Smooth muscle cell (in vitro differentiated cells): ENCODE measurements at regions not wholly inside any gene's neighbourhood (a gene's known extent, or its start where the extent isn't known, plus 50 kb on each side); places are given as distances from the start of the nearest gene placed in this dataset.

ENCODE experiments used
- DNase-seq: peaks from one replicate; lab custom pipeline; 2025; ENCODE audit not compliant: unreplicated experiment; lab: John Stamatoyannopoulos, UW
- H2AFZ ChIP-seq: fragments of 200-600 bp; sonication (generic); 2 replicates; pipeline ENCODE4 v1.6.0; 2016; ENCODE audit warnings: antibody characterized with exemption, low read depth, mild to moderate bottlenecking
- H3F3A ChIP-seq: fragments of 200-600 bp; sonication (generic); 2 replicates; pipeline ENCODE4 v1.6.0; 2017; ENCODE audit warnings: antibody characterized with exemption, low read depth
- H3K27ac ChIP-seq: fragments of 200-600 bp; sonication (generic); 2 replicates; pipeline ENCODE4 v1.5.1; 2016; ENCODE audit warnings: low read depth, mild to moderate bottlenecking
- H3K27me3 ChIP-seq: fragments of 200-600 bp; sonication (generic); 2 replicates; pipeline ENCODE4 v1.6.1; 2016; ENCODE audit warnings: low read depth, mild to moderate bottlenecking
- H3K36me3 ChIP-seq: fragments of 200-600 bp; sonication (generic); 2 replicates; pipeline ENCODE4 v1.5.1; 2016; ENCODE audit warnings: low read depth
- H3K4me1 ChIP-seq: fragments of 200-600 bp; sonication (generic); 2 replicates; pipeline ENCODE4 v1.5.1; 2016; ENCODE audit warnings: low read depth
- H3K4me2 ChIP-seq: fragments of 200-600 bp; sonication (generic); 2 replicates; pipeline ENCODE4 v1.6.0; 2016; ENCODE audit warnings: mild to moderate bottlenecking
- H3K4me3 ChIP-seq: fragments of 200-600 bp; sonication (generic); 2 replicates; pipeline ENCODE4 v1.5.1; 2016; ENCODE audit warnings: mild to moderate bottlenecking
- H3K79me2 ChIP-seq: fragments of 200-600 bp; sonication (generic); 2 replicates; pipeline ENCODE4 v1.6.0; 2016; ENCODE audit warnings: low read depth, mild to moderate bottlenecking
- H3K9ac ChIP-seq: fragments of 200-600 bp; sonication (generic); 2 replicates; pipeline ENCODE4 v1.6.0; 2016; ENCODE audit warnings: low read depth
- H3K9me3 ChIP-seq: fragments of 200-600 bp; sonication (generic); replicated peaks from 2 replicates; pipeline ENCODE4 v1.5.1; 2016; ENCODE audit warnings: low read depth
- H4K20me1 ChIP-seq: fragments of 200-600 bp; sonication (generic); 2 replicates; pipeline ENCODE4 v1.6.0; 2016; ENCODE audit warnings: low read depth
- WGBS: methylation state at CpG from one replicate; pipeline ENCODE4 v1.1.7; 2016; ENCODE audit warnings: low lambda C conversion rate; 5-methylcytosine and 5-hydroxymethylcytosine counted together
- TF ChIP-seq, protein P1 (sequence below): fragments of 200-600 bp; sonication (generic); IDR thresholded peaks from 2 replicates; pipeline ENCODE4 v1.5.1; 2017; ENCODE audit warnings: borderline replicate concordance, mild to moderate bottlenecking, antibody characterized with exemption; ENCODE audit not compliant: insufficient read depth, poor library complexity, severe bottlenecking

- Histone ChIP-seq H3K36me3 (no peaks in the 10 kb centered on the region), H3K9ac (no peak overlapping the region), H3K4me2 (peak overlapping the region; percentile 82), H3K4me1 (peaks cover 12% of the 10 kb centered on the region), H3K27me3 (peaks cover 76% of the 10 kb centered on the region), H2AFZ (no peak overlapping the region), H3K4me3 (peak overlapping the region; percentile 34), H3K79me2 (no peaks in the 10 kb centered on the region), H4K20me1 (no peaks in the 10 kb centered on the region), H3K9me3 (no peaks in the 10 kb centered on the region), H3F3A (peaks cover 4% of the 10 kb centered on the region), H3K27ac (no peak overlapping the region)
- TF ChIP-seq, protein P1, sequence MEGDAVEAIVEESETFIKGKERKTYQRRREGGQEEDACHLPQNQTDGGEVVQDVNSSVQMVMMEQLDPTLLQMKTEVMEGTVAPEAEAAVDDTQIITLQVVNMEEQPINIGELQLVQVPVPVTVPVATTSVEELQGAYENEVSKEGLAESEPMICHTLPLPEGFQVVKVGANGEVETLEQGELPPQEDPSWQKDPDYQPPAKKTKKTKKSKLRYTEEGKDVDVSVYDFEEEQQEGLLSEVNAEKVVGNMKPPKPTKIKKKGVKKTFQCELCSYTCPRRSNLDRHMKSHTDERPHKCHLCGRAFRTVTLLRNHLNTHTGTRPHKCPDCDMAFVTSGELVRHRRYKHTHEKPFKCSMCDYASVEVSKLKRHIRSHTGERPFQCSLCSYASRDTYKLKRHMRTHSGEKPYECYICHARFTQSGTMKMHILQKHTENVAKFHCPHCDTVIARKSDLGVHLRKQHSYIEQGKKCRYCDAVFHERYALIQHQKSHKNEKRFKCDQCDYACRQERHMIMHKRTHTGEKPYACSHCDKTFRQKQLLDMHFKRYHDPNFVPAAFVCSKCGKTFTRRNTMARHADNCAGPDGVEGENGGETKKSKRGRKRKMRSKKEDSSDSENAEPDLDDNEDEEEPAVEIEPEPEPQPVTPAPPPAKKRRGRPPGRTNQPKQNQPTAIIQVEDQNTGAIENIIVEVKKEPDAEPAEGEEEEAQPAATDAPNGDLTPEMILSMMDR, result no peak
- no peak for DNase-seq
- WGBS, result 32% methylated on average over 13 of the region's 13 CpGs
Observed at GRCh38 chr7:25863005-25863728, 288.8 kb upstream of the NFE2L3 start.

DNA sequence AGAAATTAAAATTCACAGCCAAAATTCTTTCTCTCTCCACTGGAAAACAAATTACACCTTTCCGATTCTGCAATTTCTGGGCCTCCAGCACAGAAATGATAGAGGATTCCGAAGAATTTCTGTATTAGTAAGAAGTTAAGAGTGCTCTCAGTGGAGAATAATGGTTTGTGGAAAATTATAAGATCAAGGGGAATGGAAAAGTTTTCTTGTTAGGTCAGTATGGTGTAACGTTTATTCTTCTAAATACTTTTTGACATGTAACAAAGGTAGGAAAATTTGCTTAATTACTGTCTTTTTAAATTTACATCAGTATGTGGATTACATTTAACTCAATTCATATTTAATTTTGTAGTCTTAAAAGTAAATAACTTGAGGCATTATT lies 288.3 kb upstream of the NFE2L3 start:
- WGBS, result 61% methylated on average over 3 of the region's 3 CpGs
- no peak overlapping the region for H3K4me2 ChIP-seq

DNA sequence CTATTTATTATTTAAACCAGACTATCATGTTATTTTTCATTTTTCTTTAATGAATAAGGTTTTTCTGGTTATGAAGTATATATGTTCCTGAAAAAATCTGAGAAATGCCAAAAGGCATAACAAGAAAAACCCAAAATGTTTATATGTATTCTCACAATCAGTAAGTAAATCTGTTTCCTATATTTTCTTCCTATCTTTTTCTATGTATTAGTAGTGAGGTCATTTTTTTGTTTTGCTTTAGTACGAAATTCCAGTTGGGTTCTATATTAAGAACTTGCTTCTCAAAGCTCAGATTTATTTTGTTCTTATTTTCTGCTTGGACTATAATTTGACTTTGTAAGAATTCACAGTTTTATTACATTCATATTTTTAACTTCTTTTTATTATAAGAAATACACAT lies 287.5 kb upstream of the NFE2L3 start:
- Histone ChIP-seq H3K27ac (no peak overlapping the region), H3K36me3 (no peaks in the 10 kb centered on the region), H3K79me2 (no peaks in the 10 kb centered on the region), H3K4me1 (peaks cover 12% of the 10 kb centered on the region), H3K4me3 (no peak overlapping the region), H3K27me3 (peaks cover 87% of the 10 kb centered on the region), H3K4me2 (no peak overlapping the region), H3K9ac (no peak overlapping the region), H2AFZ (no peak overlapping the region), H3F3A (peaks cover 4% of the 10 kb centered on the region), H4K20me1 (no peaks in the 10 kb centered on the region), H3K9me3 (no peaks in the 10 kb centered on the region)
- 66% methylated on average over 1 of the region's 1 CpG for WGBS
- DNase-seq, result no peak
- TF ChIP-seq, protein P1, result no peak

More for the DNA sequence above, 288.3 kb upstream of the NFE2L3 start:
- no peak overlapping the region for H3K9ac ChIP-seq
- no peak for DNase-seq
- TF ChIP-seq, protein P1, result no peak
- peaks cover 81% of the 10 kb centered on the region for H3K27me3 ChIP-seq
- H4K20me1 ChIP-seq, result no peaks in the 10 kb centered on the region
- H3K36me3 ChIP-seq, result no peaks in the 10 kb centered on the region
- H2AFZ ChIP-seq, result no peak overlapping the region
- no peaks in the 10 kb centered on the region for H3K9me3 ChIP-seq
- H3K4me3 ChIP-seq, result no peak overlapping the region
- H3F3A ChIP-seq, result peaks cover 4% of the 10 kb centered on the region
- H3K27ac ChIP-seq, result no peak overlapping the region
- peaks cover 12% of the 10 kb centered on the region for H3K4me1 ChIP-seq
- no peaks in the 10 kb centered on the region for H3K79me2 ChIP-seq
